BLaER1 treated with 17β-estradiol and CSF1 and Interleukin-3, amounts not matched to agents 10 nM and 100 nM (cell line): ENCODE measurements at regions not wholly inside any gene's neighbourhood (a gene's known extent, or its start where the extent isn't known, plus 50 kb on each side); places are given as distances from the start of the nearest gene placed in this dataset.

Experiments
- H3K27ac ChIP-seq, 11 experiments: shearing (Covaris generic); formaldehyde crosslinking; 2 replicates each; pipeline ENCODE4 v1.8.1; 2022
- H3K27me3 ChIP-seq, 11 experiments: shearing (Covaris generic); formaldehyde crosslinking; 2 replicates each; pipeline ENCODE4 v1.8.1; 2022
- H3K36me3 ChIP-seq, 11 experiments: shearing (Covaris generic); formaldehyde crosslinking; 2 replicates each; pipeline ENCODE4 v1.8.1; 2022
- H3K4me1 ChIP-seq, 10 experiments: shearing (Covaris generic); formaldehyde crosslinking; 2 replicates each; pipeline ENCODE4 v1.8.1; 2022
- H3K4me2 ChIP-seq, 11 experiments: shearing (Covaris generic); formaldehyde crosslinking; 2 replicates each; pipeline ENCODE4 v1.8.1; 2022
- H3K4me3 ChIP-seq, 10 experiments: shearing (Covaris generic); formaldehyde crosslinking; 2 replicates each; pipeline ENCODE4 v1.8.1; 2022
- H3K9ac ChIP-seq, 11 experiments: shearing (Covaris generic); formaldehyde crosslinking; 2 replicates each; pipeline ENCODE4 v1.8.1; 2022
- H3K9me3 ChIP-seq, 11 experiments: shearing (Covaris generic); formaldehyde crosslinking; replicated peaks in 1 of 11; 2 replicates each; pipeline ENCODE4 v1.8.1; 2022
- H4K20me1 ChIP-seq, 11 experiments: shearing (Covaris generic); formaldehyde crosslinking; 2 replicates each; pipeline ENCODE4 v1.8.1; 2022
- Cebpa-rat ChIP-seq, 11 experiments: shearing (Covaris generic); IDR thresholded peaks; 2 replicates each; pipeline ENCODE4 v1.8.1; 2022

GRCh38 chr2:19300961-19301360, 57.5 kb downstream of the OSR1 start:
- Histone ChIP-seq H4K20me1 (no peaks in the 10 kb centered on the region), H3K27me3 (no peaks in the 10 kb centered on the region), H3K9ac (no peak overlapping the region), H3K36me3 (no peaks in the 10 kb centered on the region), H3K4me1 (peaks cover 0 to 14% (median 10%) of the 10 kb centered on the region in 10 experiments; a peak in 14 of 20 replicates), H3K27ac (no peak overlapping the region), H3K9me3 (no peaks in the 10 kb centered on the region), H3K4me2 (no peak overlapping the region), H3K4me3 (no peak overlapping the region)
- no peak for TF ChIP-seq Cebpa-rat (IDR thresholded peaks at IDR 0.05)

GRCh38 chr2:19299522-19299921, 58.9 kb downstream of the OSR1 start:
- Histone ChIP-seq H3K9me3 (no peaks in the 10 kb centered on the region), H3K4me3 (no peak overlapping the region), H3K4me2 (no peak overlapping the region), H3K9ac (no peak overlapping the region), H4K20me1 (no peaks in the 10 kb centered on the region), H3K4me1 (peaks cover 0 to 14% (median 10%) of the 10 kb centered on the region in 10 experiments; a peak in 14 of 20 replicates), H3K27me3 (no peaks in the 10 kb centered on the region), H3K27ac (no peak overlapping the region), H3K36me3 (no peaks in the 10 kb centered on the region)
- no peak for TF ChIP-seq Cebpa-rat (IDR thresholded peaks at IDR 0.05)

GRCh38 chr2:19299032-19299431, 59.4 kb downstream of the OSR1 start:
- Histone ChIP-seq H4K20me1 (no peaks in the 10 kb centered on the region), H3K27ac (no peak overlapping the region), H3K4me2 (no peak overlapping the region), H3K36me3 (no peaks in the 10 kb centered on the region), H3K4me1 (peaks cover 0 to 12% (median 10%) of the 10 kb centered on the region in 10 experiments; a peak in 14 of 20 replicates), H3K27me3 (no peaks in the 10 kb centered on the region), H3K9me3 (no peaks in the 10 kb centered on the region), H3K9ac (no peak overlapping the region), H3K4me3 (no peak overlapping the region)
- TF ChIP-seq Cebpa-rat (IDR thresholded peaks at IDR 0.05), result no peak

DNA sequence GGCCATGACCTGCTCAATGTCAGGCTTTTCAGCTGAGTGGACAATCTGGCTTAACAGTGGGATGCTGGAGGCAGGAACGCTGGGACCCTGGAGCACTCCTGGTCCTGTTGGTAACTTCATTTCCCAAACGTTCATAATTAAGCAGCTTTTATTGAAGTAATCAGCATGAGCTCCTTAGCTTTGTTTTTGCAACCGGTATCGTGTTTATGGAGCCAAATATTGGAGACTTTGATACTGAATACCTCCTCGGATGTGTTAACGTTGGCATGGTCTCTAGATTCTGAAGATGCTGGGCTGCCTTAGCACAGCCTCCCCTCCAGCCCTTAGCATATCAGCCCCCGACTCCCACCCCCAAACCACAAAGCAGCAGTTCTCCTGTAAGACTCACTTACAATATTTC, 60.7 kb downstream of the OSR1 start:
- Histone ChIP-seq H3K27me3 (no peaks in the 10 kb centered on the region), H3K27ac (no peak overlapping the region), H3K4me1 (no peaks in the 10 kb centered on the region), H3K4me3 (no peak overlapping the region), H3K36me3 (no peaks in the 10 kb centered on the region), H3K9me3 (no peaks in the 10 kb centered on the region), H3K4me2 (no peak overlapping the region), H3K9ac (no peak overlapping the region), H4K20me1 (no peaks in the 10 kb centered on the region)
- TF ChIP-seq Cebpa-rat (IDR thresholded peaks at IDR 0.05), result no peak

DNA sequence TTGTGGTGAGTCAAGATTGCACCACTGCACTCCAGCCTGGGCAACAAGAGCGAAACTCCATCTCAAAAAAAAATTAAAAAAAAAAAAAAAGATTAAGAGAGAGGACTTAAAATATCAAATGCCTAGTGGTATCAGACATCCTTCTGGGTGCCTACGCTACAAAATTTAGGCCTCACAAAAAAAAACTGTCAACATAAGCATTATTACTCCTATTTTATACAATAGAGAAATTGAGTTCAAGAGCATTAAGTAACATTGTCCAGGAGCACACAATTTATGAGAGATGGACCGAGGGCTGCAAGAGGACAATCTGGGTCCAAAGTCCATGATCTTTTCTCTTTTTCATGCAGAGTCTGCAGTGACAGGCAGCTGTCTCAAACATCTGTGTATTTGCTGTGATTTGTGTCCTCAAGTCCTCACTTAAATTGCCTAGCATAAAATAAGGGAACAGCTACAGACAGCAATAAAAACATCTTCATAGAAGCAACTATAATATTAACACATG, 62.4 kb downstream of the OSR1 start:
- Histone ChIP-seq H3K4me2 (no peak overlapping the region), H3K4me1 (no peaks in the 10 kb centered on the region), H3K27me3 (no peaks in the 10 kb centered on the region), H3K27ac (no peak overlapping the region), H3K9ac (no peak overlapping the region), H3K4me3 (no peak overlapping the region), H3K9me3 (no peaks in the 10 kb centered on the region), H4K20me1 (no peaks in the 10 kb centered on the region), H3K36me3 (no peaks in the 10 kb centered on the region)
- no peak for TF ChIP-seq Cebpa-rat (IDR thresholded peaks at IDR 0.05)

DNA sequence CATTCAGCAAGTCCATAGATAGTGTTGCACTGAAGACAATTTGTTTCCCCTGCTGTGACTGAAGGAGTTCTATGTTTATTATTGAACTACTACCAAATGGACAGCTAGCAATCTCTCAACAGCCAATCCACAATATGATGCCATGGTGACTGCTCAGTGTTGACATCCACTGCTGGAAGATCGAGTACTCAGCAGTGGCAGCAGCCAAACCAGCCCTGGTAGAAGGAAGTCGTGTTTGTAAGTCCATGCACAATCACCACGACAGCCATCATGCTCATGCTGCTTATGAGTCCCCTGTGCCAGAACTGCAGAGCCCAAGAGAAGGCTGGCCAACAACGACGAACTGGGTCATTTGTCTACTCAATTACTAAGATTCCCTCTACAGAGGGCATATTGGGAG, 66.4 kb downstream of the OSR1 start:
- no peak for TF ChIP-seq Cebpa-rat (IDR thresholded peaks at IDR 0.05)
- H3K4me3 ChIP-seq, result no peak overlapping the region
- no peaks in the 10 kb centered on the region for H3K36me3 ChIP-seq
- H3K9me3 ChIP-seq, result no peaks in the 10 kb centered on the region
- no peaks in the 10 kb centered on the region for H4K20me1 ChIP-seq
- no peak overlapping the region for H3K27ac ChIP-seq
- H3K4me1 ChIP-seq, result no peaks in the 10 kb centered on the region
- H3K4me2 ChIP-seq, result no peak overlapping the region
- H3K9ac ChIP-seq, result no peak overlapping the region
- H3K27me3 ChIP-seq, result no peaks in the 10 kb centered on the region

GRCh38 chr2:19288291-19288690, 70.1 kb downstream of the OSR1 start:
- Histone ChIP-seq H3K9ac (no peak overlapping the region), H3K27me3 (no peaks in the 10 kb centered on the region), H3K36me3 (no peaks in the 10 kb centered on the region), H3K27ac (no peak overlapping the region), H4K20me1 (no peaks in the 10 kb centered on the region), H3K9me3 (no peaks in the 10 kb centered on the region), H3K4me1 (no peaks in the 10 kb centered on the region), H3K4me2 (no peak overlapping the region), H3K4me3 (no peak overlapping the region)
- TF ChIP-seq Cebpa-rat (IDR thresholded peaks at IDR 0.05), result no peak

- Histone ChIP-seq H3K9ac (no peak overlapping the region), H3K27me3 (no peaks in the 10 kb centered on the region), H3K27ac (no peak overlapping the region), H3K4me1 (no peaks in the 10 kb centered on the region), H3K4me2 (no peak overlapping the region), H3K36me3 (no peaks in the 10 kb centered on the region), H3K9me3 (no peaks in the 10 kb centered on the region), H3K4me3 (no peak overlapping the region), H4K20me1 (no peaks in the 10 kb centered on the region)
- TF ChIP-seq Cebpa-rat (IDR thresholded peaks at IDR 0.05), result no peak
These were observed 71.1 kb downstream of the OSR1 start for GRCh38 chr2:19287324-19287723.

DNA sequence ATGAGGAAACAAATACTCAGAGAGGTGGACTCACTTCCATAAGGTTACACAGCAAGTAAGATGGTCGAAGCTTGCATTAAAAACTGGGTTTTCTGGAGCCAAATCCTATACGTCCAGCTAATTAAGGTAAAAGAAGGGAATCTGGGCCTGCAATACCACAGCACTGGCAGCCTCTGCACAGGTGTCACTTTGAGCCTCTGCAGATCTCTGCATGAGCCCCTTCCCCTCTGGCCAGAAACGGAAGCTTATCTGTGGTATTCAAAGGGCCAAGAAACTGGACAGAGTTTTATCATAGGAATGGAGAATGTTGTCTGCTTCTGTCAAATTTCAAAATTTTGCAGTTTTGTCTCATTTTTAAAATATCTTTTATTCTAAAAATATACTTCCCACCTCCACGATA, 76.1 kb downstream of the OSR1 start:
- no peaks in the 10 kb centered on the region for H4K20me1 ChIP-seq
- H3K9ac ChIP-seq, result no peak overlapping the region
- H3K4me3 ChIP-seq, result no peak overlapping the region
- no peaks in the 10 kb centered on the region for H3K4me1 ChIP-seq
- H3K9me3 ChIP-seq, result no peaks in the 10 kb centered on the region
- no peak overlapping the region for H3K4me2 ChIP-seq
- H3K36me3 ChIP-seq, result no peaks in the 10 kb centered on the region
- no peak for TF ChIP-seq Cebpa-rat (IDR thresholded peaks at IDR 0.05)
- H3K27ac ChIP-seq, result no peak overlapping the region
- H3K27me3 ChIP-seq, result no peaks in the 10 kb centered on the region

- Histone ChIP-seq H3K27ac (no peak overlapping the region), H3K4me3 (no peak overlapping the region), H3K9me3 (no peaks in the 10 kb centered on the region), H3K4me2 (no peak overlapping the region), H3K9ac (no peak overlapping the region), H3K27me3 (no peaks in the 10 kb centered on the region), H3K4me1 (no peaks in the 10 kb centered on the region; a peak in 1 of 20 replicates), H3K36me3 (no peaks in the 10 kb centered on the region), H4K20me1 (no peaks in the 10 kb centered on the region)
- no peak for TF ChIP-seq Cebpa-rat (IDR thresholded peaks at IDR 0.05)
These were observed 84.0 kb downstream of the OSR1 start for GRCh38 chr2:19274439-19274838.
